ENCODE measurements at regions not wholly inside any gene's neighbourhood (a gene's known extent, or its start where the extent isn't known, plus 50 kb on each side); places are given as distances from the start of the nearest gene placed in this dataset.

DNA sequence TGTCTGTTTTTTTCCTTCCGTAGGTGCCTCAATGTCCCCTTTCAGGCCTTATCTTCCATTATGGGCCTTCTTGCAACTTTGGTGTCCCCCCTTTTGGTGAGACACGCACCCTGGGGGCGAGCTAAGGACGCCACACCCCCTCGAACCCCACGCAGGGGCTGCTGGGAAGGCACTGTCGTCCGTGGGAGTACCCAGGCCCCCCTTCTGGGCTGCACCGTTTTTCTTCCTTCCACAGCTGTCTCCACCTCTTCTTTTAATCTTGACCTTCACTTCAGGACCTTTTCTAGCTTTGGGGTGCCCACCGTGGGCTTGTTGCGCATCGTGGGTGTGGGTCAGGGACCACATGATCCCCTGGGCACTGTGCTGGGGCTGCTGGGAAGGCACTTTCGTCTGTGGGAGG is 271.8 kb downstream of the ALG10 start:
- H3K4me2 ChIP-seq (ENCODE audit: insufficient read depth, low read length) = no peak overlapping the region
- no peak overlapping the region for H2AFZ ChIP-seq (ENCODE audit: low read depth, low read length)
- no peaks in the 10 kb centered on the region for H3K27me3 ChIP-seq (ENCODE audit: control insufficient read depth in 2 of 2, insufficient read depth in 2 of 2, low read length in 2 of 2)
- H3K4me3 ChIP-seq (replicated peaks in 1 of 3; ENCODE audit: insufficient read depth in 1 of 3, low read depth in 1 of 3, low read length in 3 of 3) = no peak overlapping the region
- no peaks in the 10 kb centered on the region for H3K36me3 ChIP-seq (ENCODE audit: control insufficient read depth in 2 of 2, extremely low read depth in 1 of 2, insufficient read depth in 2 of 2, low read length in 2 of 2)
- CTCF ChIA-PET = no interaction called here
- POLR2A ChIA-PET = no interaction called here
- dilution Hi-C loops (cut with MboI; ENCODE audit: extremely low pct_ligation_motif_present, low sequenced_read_pairs) (no loop called here), intact Hi-C loops (cut with micrococcal nuclease) (no loop called here)
- TF ChIP-seq POLR2A (IDR thresholded peaks at IDR 0.05; ENCODE audit: low read depth, low read length) (no peak), POLR2AphosphoS5 (IDR thresholded peaks at IDR 0.05; ENCODE audit: insufficient read depth, low read depth, low read length) (no peak), FOS (IDR thresholded peaks at IDR 0.05; ENCODE audit: borderline replicate concordance, insufficient read depth, low read length) (no peak), GATA2 (IDR thresholded peaks at IDR 0.05; ENCODE audit: insufficient read depth, insufficient read length, low read depth, low read length) (no peak)
- TF ChIP-seq, protein P1, sequence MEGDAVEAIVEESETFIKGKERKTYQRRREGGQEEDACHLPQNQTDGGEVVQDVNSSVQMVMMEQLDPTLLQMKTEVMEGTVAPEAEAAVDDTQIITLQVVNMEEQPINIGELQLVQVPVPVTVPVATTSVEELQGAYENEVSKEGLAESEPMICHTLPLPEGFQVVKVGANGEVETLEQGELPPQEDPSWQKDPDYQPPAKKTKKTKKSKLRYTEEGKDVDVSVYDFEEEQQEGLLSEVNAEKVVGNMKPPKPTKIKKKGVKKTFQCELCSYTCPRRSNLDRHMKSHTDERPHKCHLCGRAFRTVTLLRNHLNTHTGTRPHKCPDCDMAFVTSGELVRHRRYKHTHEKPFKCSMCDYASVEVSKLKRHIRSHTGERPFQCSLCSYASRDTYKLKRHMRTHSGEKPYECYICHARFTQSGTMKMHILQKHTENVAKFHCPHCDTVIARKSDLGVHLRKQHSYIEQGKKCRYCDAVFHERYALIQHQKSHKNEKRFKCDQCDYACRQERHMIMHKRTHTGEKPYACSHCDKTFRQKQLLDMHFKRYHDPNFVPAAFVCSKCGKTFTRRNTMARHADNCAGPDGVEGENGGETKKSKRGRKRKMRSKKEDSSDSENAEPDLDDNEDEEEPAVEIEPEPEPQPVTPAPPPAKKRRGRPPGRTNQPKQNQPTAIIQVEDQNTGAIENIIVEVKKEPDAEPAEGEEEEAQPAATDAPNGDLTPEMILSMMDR (IDR thresholded peaks at IDR 0.05; ENCODE audit: extremely low read depth in 1 of 2, insufficient read depth in 1 of 2, low read depth in 1 of 2, low read length in 2 of 2) = no peak
- H3K4me1 ChIP-seq (ENCODE audit: control insufficient read depth, extremely low read depth, insufficient read depth, low read length) = no peaks in the 10 kb centered on the region
- FAIRE-seq (no peak), DNase-seq (ENCODE audit: low read depth, low spot score) (no peak)
- BruUV-seq (replicated peaks) = no TSS peak
- H3K9me1 ChIP-seq (replicated peaks; ENCODE audit: control insufficient read depth, extremely low read depth, insufficient read depth, low read length) = no peaks in the 10 kb centered on the region
- no peaks in the 10 kb centered on the region for H4K20me1 ChIP-seq (replicated peaks; ENCODE audit: control insufficient read depth, extremely low read depth, insufficient read depth, low read length)
- H3K9ac ChIP-seq (replicated peaks; ENCODE audit: extremely low read depth, insufficient read depth, low read length) = no peak overlapping the region
- no peaks in the 10 kb centered on the region for H3K79me2 ChIP-seq (ENCODE audit: control insufficient read depth, insufficient read depth, low read length)
- no peak overlapping the region for H3K27ac ChIP-seq (ENCODE audit: insufficient read depth, low read depth, low read length)
- H3K9me3 ChIP-seq (replicated peaks; ENCODE audit: control insufficient read depth, insufficient read depth, low read length) = peaks cover 2% of the 10 kb centered on the region

DNA sequence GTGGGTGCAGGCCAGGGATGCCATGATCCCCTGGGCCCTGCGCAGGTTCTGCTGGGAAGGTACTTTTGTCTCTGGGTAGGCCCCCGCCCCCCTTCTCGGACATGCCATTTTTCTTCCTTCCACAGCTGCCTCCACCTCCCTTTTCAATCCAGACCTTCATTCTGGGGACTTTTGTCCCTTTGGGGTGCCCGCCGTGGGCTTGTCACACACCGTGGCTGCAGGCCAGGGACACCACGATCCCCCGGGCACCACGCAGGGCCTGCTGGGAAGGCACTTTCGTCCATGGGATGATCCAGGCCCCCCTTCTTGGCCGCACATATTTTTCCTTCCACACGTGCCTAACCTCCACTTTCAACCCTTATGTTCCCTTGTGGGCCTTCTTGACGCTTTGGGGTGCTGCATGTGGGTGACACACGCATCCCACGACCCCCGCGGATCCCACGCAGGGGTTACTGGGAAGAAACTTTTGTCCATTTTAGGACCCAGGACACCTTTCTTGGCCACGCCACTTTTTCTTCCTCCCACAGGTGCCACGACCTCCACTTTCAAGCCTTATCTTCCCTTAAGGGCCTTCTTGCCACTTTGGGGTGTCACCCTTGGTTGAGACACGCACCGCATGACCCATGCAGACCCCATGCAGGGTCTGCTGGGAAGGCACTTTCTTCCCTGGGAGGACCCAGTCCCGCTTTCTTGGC is 272.5 kb downstream of the ALG10 start:
- ChIA-PET CTCF (no interaction called here), POLR2A (no interaction called here)
- H3K4me2 ChIP-seq (ENCODE audit: insufficient read depth, low read length) = no peak overlapping the region
- H3K9me3 ChIP-seq (replicated peaks; ENCODE audit: control insufficient read depth, insufficient read depth, low read length) = peaks cover 2% of the 10 kb centered on the region
- TF ChIP-seq, protein P2, sequence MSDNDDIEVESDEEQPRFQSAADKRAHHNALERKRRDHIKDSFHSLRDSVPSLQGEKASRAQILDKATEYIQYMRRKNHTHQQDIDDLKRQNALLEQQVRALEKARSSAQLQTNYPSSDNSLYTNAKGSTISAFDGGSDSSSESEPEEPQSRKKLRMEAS (IDR thresholded peaks at IDR 0.05; ENCODE audit: insufficient read depth, insufficient read length) = no peak
- TF ChIP-seq FOS (IDR thresholded peaks at IDR 0.05; ENCODE audit: borderline replicate concordance, insufficient read depth, low read length) (no peak), MYC (IDR thresholded peaks at IDR 0.05; ENCODE audit: low read depth, low read length) (no peak), EZH2 (IDR thresholded peaks at IDR 0.05; ENCODE audit: borderline replicate concordance, low read depth, low read length, severe bottlenecking) (no peak), POLR2A (IDR thresholded peaks at IDR 0.05; ENCODE audit: low read depth, low read length) (no peak), POLR2AphosphoS5 (IDR thresholded peaks at IDR 0.05; ENCODE audit: insufficient read depth, low read depth, low read length) (no peak), JUN (IDR thresholded peaks at IDR 0.05; ENCODE audit: borderline replicate concordance, insufficient read depth, insufficient read length, low read depth) (no peak), GATA2 (IDR thresholded peaks at IDR 0.05; ENCODE audit: insufficient read depth, insufficient read length, low read depth, low read length) (no peak)
- TF ChIP-seq, protein P1 (IDR thresholded peaks at IDR 0.05; ENCODE audit: extremely low read depth in 1 of 2, insufficient read depth in 1 of 2, low read depth in 1 of 2, low read length in 2 of 2) = no peak
- no TSS peak for BruUV-seq (replicated peaks)
- no peak overlapping the region for H2AFZ ChIP-seq (ENCODE audit: low read depth, low read length)
- H3K27me3 ChIP-seq (ENCODE audit: control insufficient read depth in 2 of 2, insufficient read depth in 2 of 2, low read length in 2 of 2) = no peaks in the 10 kb centered on the region
- H3K79me2 ChIP-seq (ENCODE audit: control insufficient read depth, insufficient read depth, low read length) = no peaks in the 10 kb centered on the region
- H4K20me1 ChIP-seq (replicated peaks; ENCODE audit: control insufficient read depth, extremely low read depth, insufficient read depth, low read length) = no peaks in the 10 kb centered on the region
- FAIRE-seq (no peak), DNase-seq (ENCODE audit: low read depth, low spot score) (no peak)
- no peaks in the 10 kb centered on the region for H3K4me1 ChIP-seq (ENCODE audit: control insufficient read depth, extremely low read depth, insufficient read depth, low read length)
- H3K27ac ChIP-seq (ENCODE audit: insufficient read depth, low read depth, low read length) = no peak overlapping the region
- no peaks in the 10 kb centered on the region for H3K36me3 ChIP-seq (ENCODE audit: control insufficient read depth in 2 of 2, extremely low read depth in 1 of 2, insufficient read depth in 2 of 2, low read length in 2 of 2)
- no peaks in the 10 kb centered on the region for H3K9me1 ChIP-seq (replicated peaks; ENCODE audit: control insufficient read depth, extremely low read depth, insufficient read depth, low read length)
- dilution Hi-C loops (cut with MboI; ENCODE audit: extremely low pct_ligation_motif_present, low sequenced_read_pairs) (no loop called here), intact Hi-C loops (cut with micrococcal nuclease) (no loop called here)
- H3K4me3 ChIP-seq (replicated peaks in 1 of 3; ENCODE audit: insufficient read depth in 1 of 3, low read depth in 1 of 3, low read length in 3 of 3) = no peak overlapping the region
- H3K9ac ChIP-seq (replicated peaks; ENCODE audit: extremely low read depth, insufficient read depth, low read length) = no peak overlapping the region
